Esophagus muscularis mucosa (tissue), 4 donors: ENCODE measurements at regions not wholly inside any gene's neighbourhood (a gene's known extent, or its start where the extent isn't known, plus 50 kb on each side); places are given as distances from the start of the nearest gene placed in this dataset.

Source experiments
- DNase-seq: peaks from one replicate; pipeline ENCODE4 v3.0.0-alpha.2; 2017; ENCODE audit errors: extremely low spot score
- H3K27ac ChIP-seq, 4 donors: fragments of 200-600 bp; sonication (generic); replicated peaks in 1 of 4; 1 replicate in 3 of 4; 2 replicates in 1 of 4; pipeline ENCODE4 v1.5.1; 2016 to 2019; ENCODE audit warnings: mild to moderate bottlenecking in 1 of 4
- H3K27me3 ChIP-seq, 4 donors: fragments of 200-600 bp; sonication (generic); one replicate each; pipeline versions ENCODE4 v1.5.1 to v1.6.0; 2016 to 2019
- H3K36me3 ChIP-seq, 4 donors: fragments of 200-600 bp; sonication (generic); one replicate each; pipeline ENCODE4 v1.5.1; 2016 to 2019
- H3K4me1 ChIP-seq, 4 donors: fragments of 200-600 bp; sonication (generic); one replicate each; pipeline ENCODE4 v1.5.1; 2016 to 2019
- H3K4me3 ChIP-seq, 4 donors: fragments of 200-600 bp; sonication (generic); 1 replicate in 2 of 4; 2 replicates in 2 of 4; pipeline ENCODE4 v1.5.1; 2016 to 2019; ENCODE audit warnings: mild to moderate bottlenecking in 4 of 4, moderate library complexity in 1 of 4
- H3K9me3 ChIP-seq, 4 donors: fragments of 200-600 bp; sonication (generic); 1 replicate in 3 of 4; 2 replicates in 1 of 4; pipeline ENCODE4 v1.5.1; 2016 to 2019
- EP300 ChIP-seq: sonication (generic); formaldehyde crosslinking; IDR thresholded peaks from one replicate; pipeline ENCODE4 v1.6.1; 2017; ENCODE audit warnings: antibody characterized with exemption
- POLR2A ChIP-seq: fragments of 450-650 bp; IDR thresholded peaks from one replicate; pipeline ENCODE4 v1.6.1; 2017; ENCODE audit warnings: antibody characterized with exemption, moderate library complexity, mild to moderate bottlenecking, low read depth
- POLR2AphosphoS5 ChIP-seq, 2 donors: sonication (generic); formaldehyde crosslinking; IDR thresholded peaks; one replicate each; pipeline ENCODE4 v1.6.1; 2017; ENCODE audit warnings: antibody characterized with exemption in 2 of 2
- WGBS: methylation state at CpG from one replicate; pipeline ENCODE4 v1.1.5; 2018; 5-methylcytosine and 5-hydroxymethylcytosine counted together
- intact Hi-C: fragments of 100-400 bp; cut with DNase I; formaldehyde crosslinking; loops from one replicate; pipeline ENCODE4 v1.15.1; 2023
- TF ChIP-seq, protein P1 (sequence below), 3 experiments: fragments of 200-600 bp in 2 of 3; fragments of 450-650 bp in 1 of 3; sonication (generic) in 2 of 3; IDR thresholded peaks; one replicate each; pipeline ENCODE4 v1.5.1; 2017 to 2019; ENCODE audit warnings: antibody characterized with exemption in 3 of 3, mild to moderate bottlenecking in 2 of 3, moderate library complexity in 1 of 3

DNA sequence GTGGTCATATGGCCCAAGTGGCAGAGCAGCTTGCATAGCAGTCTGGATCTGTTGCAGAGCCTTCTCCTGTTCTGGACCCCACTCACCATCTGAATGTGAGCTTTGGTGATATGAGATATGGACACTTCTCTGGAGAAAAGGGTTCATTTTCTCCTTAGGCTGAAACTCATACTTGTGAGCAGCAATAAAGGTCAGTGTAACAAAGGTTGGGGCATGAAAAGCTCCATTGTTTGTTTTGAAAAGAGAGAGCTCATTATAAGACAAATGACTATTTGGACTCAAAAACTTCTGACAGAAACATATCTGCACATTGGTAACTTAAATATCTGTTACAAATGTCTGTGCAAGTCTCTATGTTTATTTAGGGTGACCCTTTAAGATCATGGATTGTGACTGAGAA lies 517.3 kb downstream of the MFSD1 start:
- no peak for DNase-seq
- intact Hi-C loops = no loop called here
- H3K9me3 ChIP-seq = peaks cover 0 to 8% (median 0%) of the 10 kb centered on the region in 4 donors
- H3K27ac ChIP-seq = no peak overlapping the region
- TF ChIP-seq, protein P1, sequence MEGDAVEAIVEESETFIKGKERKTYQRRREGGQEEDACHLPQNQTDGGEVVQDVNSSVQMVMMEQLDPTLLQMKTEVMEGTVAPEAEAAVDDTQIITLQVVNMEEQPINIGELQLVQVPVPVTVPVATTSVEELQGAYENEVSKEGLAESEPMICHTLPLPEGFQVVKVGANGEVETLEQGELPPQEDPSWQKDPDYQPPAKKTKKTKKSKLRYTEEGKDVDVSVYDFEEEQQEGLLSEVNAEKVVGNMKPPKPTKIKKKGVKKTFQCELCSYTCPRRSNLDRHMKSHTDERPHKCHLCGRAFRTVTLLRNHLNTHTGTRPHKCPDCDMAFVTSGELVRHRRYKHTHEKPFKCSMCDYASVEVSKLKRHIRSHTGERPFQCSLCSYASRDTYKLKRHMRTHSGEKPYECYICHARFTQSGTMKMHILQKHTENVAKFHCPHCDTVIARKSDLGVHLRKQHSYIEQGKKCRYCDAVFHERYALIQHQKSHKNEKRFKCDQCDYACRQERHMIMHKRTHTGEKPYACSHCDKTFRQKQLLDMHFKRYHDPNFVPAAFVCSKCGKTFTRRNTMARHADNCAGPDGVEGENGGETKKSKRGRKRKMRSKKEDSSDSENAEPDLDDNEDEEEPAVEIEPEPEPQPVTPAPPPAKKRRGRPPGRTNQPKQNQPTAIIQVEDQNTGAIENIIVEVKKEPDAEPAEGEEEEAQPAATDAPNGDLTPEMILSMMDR (IDR thresholded peaks at IDR 0.05) = no peak
- H3K4me3 ChIP-seq = no peak overlapping the region
- H3K27me3 ChIP-seq = no peaks in the 10 kb centered on the region
- H3K36me3 ChIP-seq = no peaks in the 10 kb centered on the region
- H3K4me1 ChIP-seq = no peaks in the 10 kb centered on the region

DNA sequence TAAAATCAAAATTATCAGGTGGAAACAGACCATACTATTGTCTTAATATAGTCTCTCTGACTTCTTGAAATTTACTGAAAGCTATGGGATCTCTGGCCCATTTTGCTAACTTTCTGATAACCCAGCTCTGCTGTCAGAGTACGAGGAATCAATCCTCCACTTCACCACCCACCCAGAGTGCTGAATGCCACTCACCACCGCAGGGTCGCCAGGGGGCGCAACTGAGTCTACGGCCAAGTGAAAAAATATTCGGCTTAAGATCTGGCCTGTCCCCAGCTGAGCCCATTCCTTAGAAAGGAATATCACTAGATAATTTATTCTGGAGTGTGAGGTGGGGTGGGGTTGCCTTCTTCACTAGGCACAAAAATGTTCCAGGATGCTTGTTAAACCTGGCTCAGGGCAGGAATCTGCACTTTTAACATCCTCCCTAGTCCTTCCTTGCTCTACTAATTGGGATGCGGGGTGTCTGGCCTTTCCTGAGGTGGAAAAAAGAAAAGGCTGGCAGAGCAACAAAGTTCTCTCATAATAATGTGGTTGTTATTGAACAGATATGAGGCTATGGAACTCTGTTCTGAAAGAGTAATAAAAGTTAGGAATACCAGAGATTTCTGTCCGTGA lies 520.6 kb downstream of the MFSD1 start:
- H3K9me3 ChIP-seq = no peaks in the 10 kb centered on the region

DNA sequence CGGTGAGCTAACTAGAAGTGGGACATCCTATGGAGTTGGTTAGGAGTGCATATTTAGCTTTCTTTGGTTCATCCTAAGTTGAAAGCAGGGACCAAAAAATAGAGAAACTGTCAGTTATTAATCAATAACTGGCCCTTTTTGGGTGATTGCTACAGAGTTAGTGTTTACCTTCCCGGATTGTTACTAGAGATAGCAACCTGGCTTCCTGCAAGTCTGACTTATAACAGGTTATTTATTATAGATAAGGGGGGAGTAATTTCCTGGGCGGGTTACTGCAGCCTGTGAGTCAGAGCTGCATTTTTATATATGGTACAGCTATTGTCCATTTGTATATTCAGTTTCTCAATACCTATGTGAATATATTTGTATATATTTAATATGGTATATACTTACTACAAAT lies 522.0 kb downstream of the MFSD1 start:
- Histone ChIP-seq H3K4me3 (no peak overlapping the region), H3K27me3 (no peaks in the 10 kb centered on the region), H3K27ac (no peak overlapping the region), H3K36me3 (no peaks in the 10 kb centered on the region), H3K4me1 (no peaks in the 10 kb centered on the region), H3K9me3 (no peaks in the 10 kb centered on the region)
- no peak for TF ChIP-seq POLR2A
- no peak for TF ChIP-seq POLR2AphosphoS5 (IDR thresholded peaks at IDR 0.05)
- no peak for TF ChIP-seq EP300
- TF ChIP-seq, protein P1 (IDR thresholded peaks at IDR 0.05) = no peak
- no peak for DNase-seq
- intact Hi-C loops = no loop called here
- WGBS = 85% methylated on average over 3 of the region's 3 CpGs

More for the DNA sequence above, 520.6 kb downstream of the MFSD1 start:
- WGBS = 62% methylated on average over 6 of the region's 8 CpGs
- no peaks in the 10 kb centered on the region for H3K36me3 ChIP-seq
- no peak for TF ChIP-seq EP300
- TF ChIP-seq, protein P1 (IDR thresholded peaks at IDR 0.05) = peak; percentile 18 to 53 (median 34)
- TF ChIP-seq POLR2AphosphoS5 (IDR thresholded peaks at IDR 0.05) = no peak
- TF ChIP-seq POLR2A = no peak
- no peak overlapping the region for H3K4me3 ChIP-seq
- no peak overlapping the region for H3K27ac ChIP-seq
- DNase-seq = no peak
- no peaks in the 10 kb centered on the region for H3K27me3 ChIP-seq
- no peaks in the 10 kb centered on the region for H3K4me1 ChIP-seq
- intact Hi-C loops = no loop called here

DNA sequence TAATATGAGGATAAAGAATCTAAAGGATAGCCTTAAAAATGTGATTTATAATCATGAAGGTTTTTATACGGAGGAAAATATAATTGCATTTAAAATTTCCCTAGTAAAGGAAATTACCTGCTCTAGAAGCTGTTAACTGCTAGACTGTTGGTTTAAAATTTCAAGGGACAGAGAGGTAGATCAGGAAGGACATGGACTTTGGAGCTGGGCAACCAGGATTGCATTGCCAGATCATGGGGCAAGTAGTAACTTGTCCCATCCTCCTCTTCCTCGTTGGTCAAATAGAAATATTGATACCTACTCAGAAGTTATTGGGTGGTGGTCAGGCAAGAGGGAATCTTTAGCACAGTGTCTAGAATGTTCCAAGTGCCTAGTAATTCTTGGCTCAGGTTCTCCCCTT lies 525.1 kb downstream of the MFSD1 start:
- H3K9me3 ChIP-seq = no peaks in the 10 kb centered on the region
- H3K4me1 ChIP-seq = no peaks in the 10 kb centered on the region
- H3K4me3 ChIP-seq = no peak overlapping the region
- intact Hi-C loops = no loop called here
- no peak for DNase-seq
- TF ChIP-seq POLR2A (no peak), POLR2AphosphoS5 (IDR thresholded peaks at IDR 0.05) (no peak), EP300 (no peak)
- TF ChIP-seq, protein P1 (IDR thresholded peaks at IDR 0.05) = no peak
- no peaks in the 10 kb centered on the region for H3K36me3 ChIP-seq
- 62% methylated on average over 2 of the region's 2 CpGs for WGBS
- H3K27me3 ChIP-seq = no peaks in the 10 kb centered on the region
- no peak overlapping the region for H3K27ac ChIP-seq

DNA sequence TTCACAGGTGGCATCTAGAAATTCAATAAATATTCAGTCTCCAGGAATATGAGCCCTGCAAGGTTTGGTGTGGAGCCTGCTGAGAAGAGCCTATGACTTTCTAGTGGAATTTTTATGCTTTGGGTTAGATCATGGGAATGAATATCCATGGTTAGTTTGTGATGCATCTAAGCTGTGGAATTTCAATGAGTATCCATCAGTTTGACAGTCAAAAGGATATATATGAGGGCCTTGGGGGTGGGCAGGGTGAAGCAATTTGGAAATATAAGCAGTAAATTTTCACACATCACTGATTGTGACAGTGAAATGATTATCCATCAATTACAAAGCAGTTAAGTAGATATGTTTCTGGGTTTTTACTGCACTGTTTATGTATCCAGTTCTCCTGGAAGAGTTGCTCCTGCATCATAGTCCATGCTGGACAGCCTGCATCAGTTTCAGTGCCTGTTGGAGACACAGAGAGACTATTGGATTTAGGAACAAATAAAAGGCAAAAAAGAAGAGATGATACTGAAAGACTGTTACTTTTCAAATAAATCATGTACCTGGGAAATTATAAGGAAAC lies 530.8 kb downstream of the MFSD1 start:
- Histone ChIP-seq H3K4me3 (no peak overlapping the region), H3K27me3 (no peaks in the 10 kb centered on the region), H3K27ac (no peak overlapping the region), H3K9me3 (no peaks in the 10 kb centered on the region), H3K36me3 (no peaks in the 10 kb centered on the region), H3K4me1 (no peaks in the 10 kb centered on the region)
- no peak for TF ChIP-seq EP300
- TF ChIP-seq POLR2A = no peak
- TF ChIP-seq, protein P1 (IDR thresholded peaks at IDR 0.05) = no peak
- no peak for TF ChIP-seq POLR2AphosphoS5 (IDR thresholded peaks at IDR 0.05)
- intact Hi-C loops = no loop called here
- no peak for DNase-seq
